ENCODE measurements at regions not wholly inside any gene's neighbourhood (a gene's known extent, or its start where the extent isn't known, plus 50 kb on each side); places are given as distances from the start of the nearest gene placed in this dataset.
"Not testable (repeated sequence)": the region's sequence is repeated elsewhere in the genome, so short reads cannot be mapped to it uniquely, and the experiment has no call there.

GRCh38 chr14:71560751-71561150 is 371.5 kb upstream of the RGS6 start:
- Histone ChIP-seq H3K36me3 (ENCODE audit: control insufficient read depth, insufficient read depth, low read length) (peaks cover 2% of the 10 kb centered on the region; the same call in 1 of the 2 replicates), H3K4me3 (ENCODE audit: low read depth, low read length) (no peak overlapping the region), H3K27me3 (ENCODE audit: control insufficient read depth, insufficient read depth, low read length) (no peaks in the 10 kb centered on the region)
- TF ChIP-seq CTCF (IDR thresholded peaks at IDR 0.05; ENCODE audit: insufficient read depth, low read depth, low read length), result no peak
- CTCF ChIA-PET, result no interaction called here
- POLR2A ChIA-PET, result no interaction called here
- DNase-seq (ENCODE audit: low read depth), result no peak

GRCh38 chr14:71563492-71564153 is 368.6 kb upstream of the RGS6 start:
- POLR2A ChIA-PET, result no interaction called here

GRCh38 chr14:71566276-71566675 is 366.0 kb upstream of the RGS6 start:
- H3K27me3 ChIP-seq (ENCODE audit: control insufficient read depth, insufficient read depth, low read length), result no peaks in the 10 kb centered on the region
- no peak for TF ChIP-seq CTCF (IDR thresholded peaks at IDR 0.05; ENCODE audit: insufficient read depth, low read depth, low read length)
- ChIA-PET CTCF (no interaction called here), POLR2A (no interaction called here)
- no peak overlapping the region for H3K4me3 ChIP-seq (ENCODE audit: low read depth, low read length)
- H3K36me3 ChIP-seq (ENCODE audit: control insufficient read depth, insufficient read depth, low read length), result no peaks in the 10 kb centered on the region
- no peak for DNase-seq (ENCODE audit: low read depth)

More at GRCh38 chr14:71563492-71564153, 368.6 kb upstream of the RGS6 start:
- H3K36me3 ChIP-seq (ENCODE audit: control insufficient read depth, insufficient read depth, low read length), result peaks cover 2% of the 10 kb centered on the region; the same call in 1 of the 2 replicates
- no peak for DNase-seq (ENCODE audit: low read depth)
- H3K4me3 ChIP-seq (ENCODE audit: low read depth, low read length), result no peak overlapping the region
- CTCF ChIA-PET, result interaction anchor here (1.2 to 1.4 kb wide), 2 partner anchors 9 to 13 kb away, joined by 3 read pairs; no protein-coding TSS in a partner anchor
- no peaks in the 10 kb centered on the region for H3K27me3 ChIP-seq (ENCODE audit: control insufficient read depth, insufficient read depth, low read length)
- TF ChIP-seq CTCF (IDR thresholded peaks at IDR 0.05; ENCODE audit: insufficient read depth, low read depth, low read length), result no peak

GRCh38 chr14:71567499-71568133 is 364.6 kb upstream of the RGS6 start:
- H3K36me3 ChIP-seq (ENCODE audit: control insufficient read depth, insufficient read depth, low read length); DNase-seq (ENCODE audit: low read depth); H3K4me3 ChIP-seq (ENCODE audit: low read depth, low read length); POLR2A ChIA-PET; H3K27me3 ChIP-seq (ENCODE audit: control insufficient read depth, insufficient read depth, low read length); CTCF ChIA-PET: not testable (repeated sequence)

GRCh38 chr14:71574976-71575375 is 357.3 kb upstream of the RGS6 start:
- ChIA-PET CTCF (no interaction called here), POLR2A (interaction anchor here (0.5 kb wide), 1 partner anchor 11 kb away, joined by 6 read pairs; no protein-coding TSS in a partner anchor)
- peak; percentile 49 for DNase-seq (ENCODE audit: low read depth)
- no peaks in the 10 kb centered on the region for H3K27me3 ChIP-seq (ENCODE audit: control insufficient read depth, insufficient read depth, low read length)
- H3K4me3 ChIP-seq (ENCODE audit: low read depth, low read length), result no peak overlapping the region
- no peaks in the 10 kb centered on the region for H3K36me3 ChIP-seq (ENCODE audit: control insufficient read depth, insufficient read depth, low read length)
- no peak for TF ChIP-seq CTCF (IDR thresholded peaks at IDR 0.05; ENCODE audit: insufficient read depth, low read depth, low read length)

Data from BJ (cell line).